ENCODE measurements at regions not wholly inside any gene's neighbourhood (a gene's known extent, or its start where the extent isn't known, plus 50 kb on each side); places are given as distances from the start of the nearest gene placed in this dataset.

GRCh38 chr10:106255111-106255678, 909.3 kb downstream of the SORCS1 start:
- TF ChIP-seq CTCF (conservative IDR thresholded peaks at IDR 0.05; ENCODE audit: low read length) (no peak), EZH2phosphoT487 (IDR thresholded peaks at IDR 0.05; ENCODE audit: borderline replicate concordance, low read depth, low read length) (no peak)
- ChIA-PET POLR2A (no interaction called here), CTCF (ENCODE audit: unreplicated experiment) (no interaction called here)

DNA sequence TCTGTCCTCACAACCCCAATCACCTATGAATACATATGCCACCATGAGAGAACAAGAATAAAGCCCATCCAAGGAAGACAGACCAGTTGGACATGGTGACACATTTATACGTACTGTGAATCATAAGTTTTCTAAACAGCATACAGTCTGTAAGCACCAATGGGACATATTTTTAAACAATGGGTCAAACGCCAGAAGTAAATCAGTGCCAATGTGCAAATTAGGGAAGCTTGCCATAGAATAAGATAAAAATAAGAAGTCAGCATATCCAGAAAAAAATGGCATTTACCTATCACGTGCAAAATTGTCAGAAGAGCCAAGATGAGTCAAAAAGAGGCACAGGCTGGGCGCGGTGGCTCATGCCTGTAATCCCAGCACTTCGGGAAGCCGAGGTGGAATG, 910.4 kb downstream of the SORCS1 start:
- no peaks in the 10 kb centered on the region for H3K79me2 ChIP-seq (ENCODE audit: insufficient read depth, low read depth, low read length)
- H3K4me3 ChIP-seq (ENCODE audit: low read depth, low read length, poor library complexity, severe bottlenecking): no peak overlapping the region
- no peaks in the 10 kb centered on the region for H3K9me2 ChIP-seq (ENCODE audit: insufficient read depth, low read length)
- H4K20me1 ChIP-seq (ENCODE audit: insufficient read depth, low read length): no peaks in the 10 kb centered on the region
- H3K36me3 ChIP-seq (ENCODE audit: insufficient read depth, low read length): no peaks in the 10 kb centered on the region
- TF ChIP-seq EZH2phosphoT487 (IDR thresholded peaks at IDR 0.05; ENCODE audit: borderline replicate concordance, low read depth, low read length) (no peak), CTCF (conservative IDR thresholded peaks at IDR 0.05; ENCODE audit: low read length) (no peak)
- no peak for DNase-seq (ENCODE audit: low spot score)
- intact Hi-C loops (cut with micrococcal nuclease; ENCODE audit: unreplicated experiment): no loop called here
- ChIA-PET POLR2A (no interaction called here), CTCF (ENCODE audit: unreplicated experiment) (no interaction called here)
- H2AFZ ChIP-seq (ENCODE audit: low read length): no peak overlapping the region
- no peaks in the 10 kb centered on the region for H3K4me1 ChIP-seq (ENCODE audit: insufficient read depth, low read length, poor library complexity, severe bottlenecking)
- H3K27ac ChIP-seq (ENCODE audit: low read depth, low read length, poor library complexity, severe bottlenecking): no peak overlapping the region
- no peak overlapping the region for H3K4me2 ChIP-seq (ENCODE audit: low read length)
- H3K9me3 ChIP-seq (ENCODE audit: low read length): no peaks in the 10 kb centered on the region
- BruUV-seq (replicated peaks): no TSS peak

More at GRCh38 chr10:106255111-106255678, 909.3 kb downstream of the SORCS1 start:
- Histone ChIP-seq H4K20me1 (ENCODE audit: insufficient read depth, low read length) (no peaks in the 10 kb centered on the region), H3K4me1 (ENCODE audit: insufficient read depth, low read length, poor library complexity, severe bottlenecking) (no peaks in the 10 kb centered on the region), H3K27ac (ENCODE audit: low read depth, low read length, poor library complexity, severe bottlenecking) (no peak overlapping the region), H3K36me3 (ENCODE audit: insufficient read depth, low read length) (no peaks in the 10 kb centered on the region), H3K9me3 (ENCODE audit: low read length) (no peaks in the 10 kb centered on the region), H3K79me2 (ENCODE audit: insufficient read depth, low read depth, low read length) (no peaks in the 10 kb centered on the region), H3K9me2 (ENCODE audit: insufficient read depth, low read length) (no peaks in the 10 kb centered on the region), H3K4me3 (ENCODE audit: low read depth, low read length, poor library complexity, severe bottlenecking) (no peak overlapping the region), H3K4me2 (ENCODE audit: low read length) (no peak overlapping the region), H2AFZ (ENCODE audit: low read length) (no peak overlapping the region)
- intact Hi-C loops (cut with micrococcal nuclease; ENCODE audit: unreplicated experiment): no loop called here
- no peak for DNase-seq (ENCODE audit: low spot score)
- BruUV-seq (replicated peaks): no TSS peak

GRCh38 chr10:106252541-106252940, 912.0 kb downstream of the SORCS1 start:
- Histone ChIP-seq H4K20me1 (ENCODE audit: insufficient read depth, low read length) (no peaks in the 10 kb centered on the region), H3K9me3 (ENCODE audit: low read length) (no peaks in the 10 kb centered on the region), H3K4me1 (ENCODE audit: insufficient read depth, low read length, poor library complexity, severe bottlenecking) (no peaks in the 10 kb centered on the region), H3K27ac (ENCODE audit: low read depth, low read length, poor library complexity, severe bottlenecking) (no peak overlapping the region), H3K4me2 (ENCODE audit: low read length) (no peak overlapping the region), H3K36me3 (ENCODE audit: insufficient read depth, low read length) (no peaks in the 10 kb centered on the region), H3K79me2 (ENCODE audit: insufficient read depth, low read depth, low read length) (no peaks in the 10 kb centered on the region), H3K4me3 (ENCODE audit: low read depth, low read length, poor library complexity, severe bottlenecking) (no peak overlapping the region), H3K9me2 (ENCODE audit: insufficient read depth, low read length) (no peaks in the 10 kb centered on the region), H2AFZ (ENCODE audit: low read length) (no peak overlapping the region)
- ChIA-PET POLR2A (no interaction called here), CTCF (ENCODE audit: unreplicated experiment) (no interaction called here)
- DNase-seq (ENCODE audit: low spot score): no peak
- no TSS peak for BruUV-seq (replicated peaks)
- TF ChIP-seq CTCF (conservative IDR thresholded peaks at IDR 0.05; ENCODE audit: low read length) (no peak), EZH2phosphoT487 (IDR thresholded peaks at IDR 0.05; ENCODE audit: borderline replicate concordance, low read depth, low read length) (no peak)
- intact Hi-C loops (cut with micrococcal nuclease; ENCODE audit: unreplicated experiment): no loop called here
